Bone marrow (tissue), 2 donors: ENCODE measurements at regions not wholly inside any gene's neighbourhood (a gene's known extent, or its start where the extent isn't known, plus 50 kb on each side); places are given as distances from the start of the nearest gene placed in this dataset.
"Not testable (repeated sequence)": the region's sequence is repeated elsewhere in the genome, so short reads cannot be mapped to it uniquely, and the experiment has no call there.

Experiments used
- DNase-seq, 2 donors: peaks; one replicate each; lab custom pipeline; 2025; lab: John Stamatoyannopoulos, UW

GRCh38 chr12:92398565-92399309 is 253.1 kb upstream of the BTG1 start:
- no peak for DNase-seq

GRCh38 chr12:92396647-92397252 is 251.1 kb upstream of the BTG1 start:
- no peak for DNase-seq

- DNase-seq, result no peak
Measured at GRCh38 chr12:92395322-92395721, 249.7 kb upstream of the BTG1 start.

- no peak for DNase-seq
Measured at GRCh38 chr12:92394895-92395294, 249.2 kb upstream of the BTG1 start.

GRCh38 chr12:92393504-92393903 is 247.9 kb upstream of the BTG1 start:
- DNase-seq, result no peak

- DNase-seq, result not testable (repeated sequence)
Measured at GRCh38 chr12:92391726-92392125, 246.1 kb upstream of the BTG1 start.

- no peak for DNase-seq
Measured at GRCh38 chr12:92389466-92389865, 243.8 kb upstream of the BTG1 start.

GRCh38 chr12:92385296-92385695 is 239.7 kb upstream of the BTG1 start:
- DNase-seq, result no peak

- no peak for DNase-seq
Measured at GRCh38 chr12:92384571-92384970, 238.9 kb upstream of the BTG1 start.

- DNase-seq, result no peak
Measured at GRCh38 chr12:92382383-92382878, 236.8 kb upstream of the BTG1 start.

- DNase-seq, result no peak
Measured at GRCh38 chr12:92381856-92382255, 236.2 kb upstream of the BTG1 start.

- DNase-seq, result no peak
Measured at GRCh38 chr12:92378682-92379479, 233.2 kb upstream of the BTG1 start.

- DNase-seq, result not testable (repeated sequence)
Measured at GRCh38 chr12:92375504-92375903, 229.9 kb upstream of the BTG1 start.

GRCh38 chr12:92370828-92371227 is 225.2 kb upstream of the BTG1 start:
- DNase-seq, result no peak

GRCh38 chr12:92369636-92370035 is 224.0 kb upstream of the BTG1 start:
- DNase-seq, result no peak

- no peak for DNase-seq
Measured at GRCh38 chr12:92369056-92369455, 223.4 kb upstream of the BTG1 start.

GRCh38 chr12:92365836-92366235 is 220.2 kb upstream of the BTG1 start:
- no peak for DNase-seq

GRCh38 chr12:92365333-92365732 is 219.7 kb upstream of the BTG1 start:
- no peak for DNase-seq

GRCh38 chr12:92363295-92364146 is 217.9 kb upstream of the BTG1 start:
- DNase-seq, result peak in 1 of 2 donors; percentile 86

GRCh38 chr12:92362785-92363184 is 217.1 kb upstream of the BTG1 start:
- DNase-seq, result no peak

GRCh38 chr12:92362126-92362525 is 216.5 kb upstream of the BTG1 start:
- DNase-seq, result no peak

- no peak for DNase-seq
Measured at GRCh38 chr12:92360543-92360942, 214.9 kb upstream of the BTG1 start.
